DOHH2 (cell line): ENCODE measurements at regions not wholly inside any gene's neighbourhood (a gene's known extent, or its start where the extent isn't known, plus 50 kb on each side); places are given as distances from the start of the nearest gene placed in this dataset.

Experiments used
- CTCF ChIP-seq: fragments of 200-600 bp; sonication (generic); IDR thresholded peaks from one replicate; pipeline ENCODE4 v1.5.1; 2014; ENCODE audit warnings: antibody characterized with exemption, mild to moderate bottlenecking, low read depth, low read length; ENCODE audit not compliant: poor library complexity, severe bottlenecking
- EZH2phosphoT487 ChIP-seq: fragments of 200-600 bp; sonication (generic); IDR thresholded peaks from 2 replicates; pipeline ENCODE4 v1.6.1; 2017; ENCODE audit warnings: borderline replicate concordance, mild to moderate bottlenecking, antibody characterized with exemption, low read length, moderate library complexity, mixed read lengths

- no peak for TF ChIP-seq CTCF
- TF ChIP-seq EZH2phosphoT487 = no peak
Observed at GRCh38 chr4:159542296-159542695, 439.4 kb downstream of the RAPGEF2 start.
